Bronchial epithelial cell (primary cell): ENCODE measurements at regions not wholly inside any gene's neighbourhood (a gene's known extent, or its start where the extent isn't known, plus 50 kb on each side); places are given as distances from the start of the nearest gene placed in this dataset.

Experiments
- DNase-seq: peaks from one replicate; pipeline ENCODE4 v3.0.0-alpha.2; 2010; ENCODE audit warnings: low read depth
- FAIRE-seq: peaks from 2 replicates; lab custom pipeline; 2011; peaks lifted over from hg19 to GRCh38; lab: Jason Lieb, UNC
- H3K27me3 ChIP-seq: 2 replicates; pipeline ENCODE4 v1.5.1; 2011; ENCODE audit warnings: low read length; ENCODE audit not compliant: control insufficient read depth, insufficient read depth
- H3K36me3 ChIP-seq: 2 replicates; pipeline ENCODE4 v1.5.1; 2011; ENCODE audit warnings: low read length; ENCODE audit not compliant: control insufficient read depth, insufficient read depth
- H3K4me3 ChIP-seq: 2 replicates; pipeline ENCODE4 v1.5.1; 2011; ENCODE audit warnings: mild to moderate bottlenecking, low read depth, low read length, control low read depth
- CTCF ChIP-seq: IDR thresholded peaks from 2 replicates; pipeline ENCODE4 v1.5.1; 2011; ENCODE audit warnings: mild to moderate bottlenecking, moderate library complexity, low read length, control low read depth, inconsistent platforms; ENCODE audit not compliant: insufficient read depth, severe bottlenecking

GRCh38 chr4:113822555-113823290 lies 61.2 kb upstream of the CAMK2D start:
- DNase-seq (no peak), FAIRE-seq (no peak)
- no peak for TF ChIP-seq CTCF
- H3K27me3 ChIP-seq: no peaks in the 10 kb centered on the region
- no peak overlapping the region for H3K4me3 ChIP-seq
- H3K36me3 ChIP-seq: no peaks in the 10 kb centered on the region

GRCh38 chr4:113821856-113822255 lies 60.3 kb upstream of the CAMK2D start:
- Histone ChIP-seq H3K36me3 (no peaks in the 10 kb centered on the region), H3K4me3 (no peak overlapping the region), H3K27me3 (no peaks in the 10 kb centered on the region)
- FAIRE-seq (no peak), DNase-seq (peak; percentile 78)
- TF ChIP-seq CTCF: no peak

GRCh38 chr4:113820108-113820507 lies 58.6 kb upstream of the CAMK2D start:
- H3K4me3 ChIP-seq: no peak overlapping the region
- no peaks in the 10 kb centered on the region for H3K27me3 ChIP-seq
- no peak for FAIRE-seq
- no peaks in the 10 kb centered on the region for H3K36me3 ChIP-seq
- no peak for TF ChIP-seq CTCF
- no peak for DNase-seq

GRCh38 chr4:113815826-113816225 lies 54.3 kb upstream of the CAMK2D start:
- no peak for TF ChIP-seq CTCF
- Histone ChIP-seq H3K36me3 (no peaks in the 10 kb centered on the region), H3K4me3 (no peak overlapping the region), H3K27me3 (no peaks in the 10 kb centered on the region)
- FAIRE-seq: no peak
- DNase-seq: no peak

GRCh38 chr4:113811359-113811758 lies 49.8 kb upstream of the CAMK2D start:
- DNase-seq: peak; percentile 27
- TF ChIP-seq CTCF: no peak
- Histone ChIP-seq H3K4me3 (no peak overlapping the region), H3K27me3 (no peaks in the 10 kb centered on the region), H3K36me3 (no peaks in the 10 kb centered on the region)
- no peak for FAIRE-seq
